ENCODE measurements at regions not wholly inside any gene's neighbourhood (a gene's known extent, or its start where the extent isn't known, plus 50 kb on each side); places are given as distances from the start of the nearest gene placed in this dataset.

DNA sequence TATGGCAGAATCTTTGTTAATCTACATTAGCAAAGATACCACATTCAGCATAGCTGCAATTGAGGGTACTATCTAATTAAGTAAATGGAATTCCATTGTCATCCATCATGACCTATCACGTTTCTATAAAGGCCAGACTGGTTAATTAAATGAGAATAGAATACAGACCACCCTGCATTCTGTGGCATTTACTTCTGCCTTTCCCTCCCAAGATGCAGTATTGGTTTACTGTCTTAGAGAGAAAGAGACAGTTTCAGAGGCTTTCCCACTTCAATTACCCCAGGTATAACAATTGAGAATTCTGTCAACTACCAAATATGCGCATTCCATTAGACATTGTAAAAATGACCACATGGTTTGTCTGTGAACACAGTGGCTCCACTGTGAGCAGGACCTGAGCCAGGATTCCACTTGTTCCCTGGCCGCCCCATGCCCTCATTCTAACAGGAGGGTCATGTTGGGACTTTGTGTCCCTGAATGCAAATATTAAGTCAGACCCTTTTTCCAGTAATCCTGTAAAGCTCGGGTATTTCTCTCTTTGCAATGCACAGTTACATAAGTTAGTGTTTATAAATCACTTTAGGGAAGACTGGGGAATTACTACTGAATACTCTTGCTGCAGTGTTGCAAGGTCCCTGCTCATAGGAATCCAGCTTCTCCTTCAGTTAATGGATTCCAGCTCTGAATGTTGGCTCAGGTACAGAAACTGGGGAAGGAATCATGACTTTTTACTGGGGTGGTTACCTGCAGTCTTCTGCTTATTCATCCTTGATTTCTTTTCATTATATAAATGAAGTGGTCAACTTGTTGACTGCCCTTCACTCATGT lies 261.0 kb downstream of the PDGFC start:
- intact Hi-C loops (cut with DNase I; ENCODE audit: low total_unique reads): loop anchor here (1.0 kb wide), 1 partner anchor 32 kb away; no protein-coding TSS in a partner anchor
- Histone ChIP-seq H3K9me3 (no peaks in the 10 kb centered on the region), H3K36me3 (no peaks in the 10 kb centered on the region), H3K4me3 (no peak overlapping the region), H3K27me3 (no peaks in the 10 kb centered on the region), H3K4me1 (no peaks in the 10 kb centered on the region), H3K27ac (no peak overlapping the region)
- no peak for ATAC-seq
- DNase-seq: no peak
- in situ Hi-C loops (cut with MboI; ENCODE audit: low sequenced_read_pairs in 4 of 4): no loop called here
- TF ChIP-seq POLR2A (IDR thresholded peaks at IDR 0.05): no peak
- TF ChIP-seq, protein P1, sequence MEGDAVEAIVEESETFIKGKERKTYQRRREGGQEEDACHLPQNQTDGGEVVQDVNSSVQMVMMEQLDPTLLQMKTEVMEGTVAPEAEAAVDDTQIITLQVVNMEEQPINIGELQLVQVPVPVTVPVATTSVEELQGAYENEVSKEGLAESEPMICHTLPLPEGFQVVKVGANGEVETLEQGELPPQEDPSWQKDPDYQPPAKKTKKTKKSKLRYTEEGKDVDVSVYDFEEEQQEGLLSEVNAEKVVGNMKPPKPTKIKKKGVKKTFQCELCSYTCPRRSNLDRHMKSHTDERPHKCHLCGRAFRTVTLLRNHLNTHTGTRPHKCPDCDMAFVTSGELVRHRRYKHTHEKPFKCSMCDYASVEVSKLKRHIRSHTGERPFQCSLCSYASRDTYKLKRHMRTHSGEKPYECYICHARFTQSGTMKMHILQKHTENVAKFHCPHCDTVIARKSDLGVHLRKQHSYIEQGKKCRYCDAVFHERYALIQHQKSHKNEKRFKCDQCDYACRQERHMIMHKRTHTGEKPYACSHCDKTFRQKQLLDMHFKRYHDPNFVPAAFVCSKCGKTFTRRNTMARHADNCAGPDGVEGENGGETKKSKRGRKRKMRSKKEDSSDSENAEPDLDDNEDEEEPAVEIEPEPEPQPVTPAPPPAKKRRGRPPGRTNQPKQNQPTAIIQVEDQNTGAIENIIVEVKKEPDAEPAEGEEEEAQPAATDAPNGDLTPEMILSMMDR (IDR thresholded peaks at IDR 0.05 in 4 of 5, conservative IDR thresholded peaks at IDR 0.05 in 1 of 5): no peak

- no peak overlapping the region for H3K27ac ChIP-seq
- ATAC-seq: no peak
These were observed 266.3 kb downstream of the PDGFC start for GRCh38 chr4:156705311-156705710.

GRCh38 chr4:156695163-156695562 lies 276.4 kb downstream of the PDGFC start:
- no peaks in the 10 kb centered on the region for H3K27me3 ChIP-seq
- intact Hi-C loops (cut with DNase I; ENCODE audit: low total_unique reads): no loop called here
- H3K27ac ChIP-seq: no peak overlapping the region
- H3K4me3 ChIP-seq: no peak overlapping the region
- no peak for TF ChIP-seq POLR2A (IDR thresholded peaks at IDR 0.05)
- TF ChIP-seq, protein P1 (IDR thresholded peaks at IDR 0.05 in 4 of 5, conservative IDR thresholded peaks at IDR 0.05 in 1 of 5): no peak
- H3K4me1 ChIP-seq: no peaks in the 10 kb centered on the region
- ATAC-seq: no peak
- no peak for DNase-seq
- H3K9me3 ChIP-seq: no peaks in the 10 kb centered on the region
- H3K36me3 ChIP-seq: no peaks in the 10 kb centered on the region
- in situ Hi-C loops (cut with MboI; ENCODE audit: low sequenced_read_pairs in 4 of 4): no loop called here

More at GRCh38 chr4:156705311-156705710, 266.3 kb downstream of the PDGFC start:
- intact Hi-C loops (cut with DNase I; ENCODE audit: low total_unique reads) (no loop called here), in situ Hi-C loops (cut with MboI; ENCODE audit: low sequenced_read_pairs in 4 of 4) (no loop called here)
- Histone ChIP-seq H3K36me3 (no peaks in the 10 kb centered on the region), H3K4me1 (no peaks in the 10 kb centered on the region), H3K27me3 (no peaks in the 10 kb centered on the region), H3K9me3 (no peaks in the 10 kb centered on the region), H3K4me3 (no peak overlapping the region)
- DNase-seq: no peak
- TF ChIP-seq, protein P1 (IDR thresholded peaks at IDR 0.05 in 4 of 5, conservative IDR thresholded peaks at IDR 0.05 in 1 of 5): no peak
- no peak for TF ChIP-seq POLR2A (IDR thresholded peaks at IDR 0.05)

- TF ChIP-seq, protein P1 (IDR thresholded peaks at IDR 0.05 in 4 of 5, conservative IDR thresholded peaks at IDR 0.05 in 1 of 5): no peak
- TF ChIP-seq POLR2A (IDR thresholded peaks at IDR 0.05): no peak
- intact Hi-C loops (cut with DNase I; ENCODE audit: low total_unique reads): no loop called here
These were observed 277.2 kb downstream of the PDGFC start for GRCh38 chr4:156694413-156694812.

More at GRCh38 chr4:156694413-156694812, 277.2 kb downstream of the PDGFC start:
- Histone ChIP-seq H3K27ac (no peak overlapping the region), H3K4me3 (no peak overlapping the region), H3K9me3 (no peaks in the 10 kb centered on the region), H3K4me1 (no peaks in the 10 kb centered on the region), H3K36me3 (no peaks in the 10 kb centered on the region), H3K27me3 (no peaks in the 10 kb centered on the region)
- ATAC-seq: no peak
- in situ Hi-C loops (cut with MboI; ENCODE audit: low sequenced_read_pairs in 4 of 4): no loop called here
- no peak for DNase-seq

Measured in gastrocnemius medialis (tissue), 4 donors.